ENCODE measurements at regions not wholly inside any gene's neighbourhood (a gene's known extent, or its start where the extent isn't known, plus 50 kb on each side); places are given as distances from the start of the nearest gene placed in this dataset.

DNA sequence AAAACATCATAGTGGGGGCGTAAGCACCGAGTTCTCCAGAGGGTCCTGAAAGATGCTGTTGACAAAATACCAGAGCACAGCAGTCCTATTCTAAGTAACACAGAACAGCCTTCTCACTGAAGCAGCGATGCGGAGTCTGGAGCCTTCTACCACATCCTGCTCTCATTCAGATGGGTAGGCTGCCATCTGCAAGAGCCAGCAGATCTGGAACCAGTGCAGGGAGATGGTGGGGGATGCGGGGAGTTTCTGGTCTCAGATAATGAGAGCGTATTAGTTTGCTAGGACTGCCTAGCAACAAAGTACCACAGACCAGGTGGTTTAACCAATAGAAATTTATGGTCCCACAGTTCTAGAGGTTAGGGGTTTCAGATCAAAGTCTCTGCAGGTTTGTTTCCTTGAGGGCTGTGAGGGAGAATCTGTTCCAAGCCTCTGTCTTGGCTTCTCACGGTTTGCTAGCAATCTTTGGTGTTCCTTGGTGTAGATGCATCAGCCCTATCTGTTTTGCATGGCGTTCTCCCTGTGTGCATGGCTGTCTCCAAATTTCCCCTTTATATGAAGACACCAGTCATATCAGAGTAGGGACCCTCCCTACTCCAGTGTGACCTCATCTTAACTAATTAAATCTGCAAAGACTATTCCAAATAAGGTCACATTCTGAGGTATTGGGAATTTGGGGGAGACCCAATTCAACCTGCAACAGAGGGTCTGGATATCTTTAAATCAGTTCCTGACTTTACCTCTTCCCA lies 52.0 kb upstream of the STEAP1B start:
- TF ChIP-seq NPAS2 (CRISPR knock-in tag; IDR thresholded peaks at IDR 0.05; ENCODE audit: borderline replicate concordance) (no peak), CBX8 (IDR thresholded peaks at IDR 0.05) (no peak), CEBPB (IDR thresholded peaks at IDR 0.05) (no peak), ESRRA (IDR thresholded peaks at IDR 0.05; ENCODE audit: borderline replicate concordance, low read length) (no peak), NR3C1 (IDR thresholded peaks at IDR 0.05) (no peak), HOXB5 (CRISPR knock-in tag; IDR thresholded peaks at IDR 0.05) (no peak)
- TF ChIP-seq, protein P1, sequence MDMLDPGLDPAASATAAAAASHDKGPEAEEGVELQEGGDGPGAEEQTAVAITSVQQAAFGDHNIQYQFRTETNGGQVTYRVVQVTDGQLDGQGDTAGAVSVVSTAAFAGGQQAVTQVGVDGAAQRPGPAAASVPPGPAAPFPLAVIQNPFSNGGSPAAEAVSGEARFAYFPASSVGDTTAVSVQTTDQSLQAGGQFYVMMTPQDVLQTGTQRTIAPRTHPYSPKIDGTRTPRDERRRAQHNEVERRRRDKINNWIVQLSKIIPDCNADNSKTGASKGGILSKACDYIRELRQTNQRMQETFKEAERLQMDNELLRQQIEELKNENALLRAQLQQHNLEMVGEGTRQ (IDR thresholded peaks at IDR 0.05), result no peak
- TF ChIP-seq, protein P2, sequence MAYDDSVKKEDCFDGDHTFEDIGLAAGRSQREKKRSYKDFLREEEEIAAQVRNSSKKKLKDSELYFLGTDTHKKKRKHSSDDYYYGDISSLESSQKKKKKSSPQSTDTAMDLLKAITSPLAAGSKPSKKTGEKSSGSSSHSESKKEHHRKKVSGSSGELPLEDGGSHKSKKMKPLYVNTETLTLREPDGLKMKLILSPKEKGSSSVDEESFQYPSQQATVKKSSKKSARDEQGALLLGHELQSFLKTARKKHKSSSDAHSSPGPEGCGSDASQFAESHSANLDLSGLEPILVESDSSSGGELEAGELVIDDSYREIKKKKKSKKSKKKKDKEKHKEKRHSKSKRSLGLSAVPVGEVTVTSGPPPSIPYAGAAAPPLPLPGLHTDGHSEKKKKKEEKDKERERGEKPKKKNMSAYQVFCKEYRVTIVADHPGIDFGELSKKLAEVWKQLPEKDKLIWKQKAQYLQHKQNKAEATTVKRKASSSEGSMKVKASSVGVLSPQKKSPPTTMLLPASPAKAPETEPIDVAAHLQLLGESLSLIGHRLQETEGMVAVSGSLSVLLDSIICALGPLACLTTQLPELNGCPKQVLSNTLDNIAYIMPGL (CRISPR knock-in tag; IDR thresholded peaks at IDR 0.05; ENCODE audit: borderline replicate concordance), result no peak
- TF ChIP-seq, protein P3, sequence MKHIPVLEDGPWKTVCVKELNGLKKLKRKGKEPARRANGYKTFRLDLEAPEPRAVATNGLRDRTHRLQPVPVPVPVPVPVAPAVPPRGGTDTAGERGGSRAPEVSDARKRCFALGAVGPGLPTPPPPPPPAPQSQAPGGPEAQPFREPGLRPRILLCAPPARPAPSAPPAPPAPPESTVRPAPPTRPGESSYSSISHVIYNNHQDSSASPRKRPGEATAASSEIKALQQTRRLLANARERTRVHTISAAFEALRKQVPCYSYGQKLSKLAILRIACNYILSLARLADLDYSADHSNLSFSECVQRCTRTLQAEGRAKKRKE (CRISPR knock-in tag; IDR thresholded peaks at IDR 0.05; ENCODE audit: low read depth), result no peak
- H3K4me3 ChIP-seq, result no peak overlapping the region
- no peak for ATAC-seq
- POLR2A ChIA-PET, result no interaction called here
- CTCF ChIA-PET, result interaction anchor here (4.6 kb wide), 1 partner anchor 503 kb away, joined by 34 read pairs; no protein-coding TSS in a partner anchor
- 0 out of 3 replicates have a peak, but pooled peaks cover 2% of the 10 kb centered on the region for H3K4me1 ChIP-seq
- WGBS (ENCODE audit: missing lambda C conversion rate), result 52% methylated on average over 8 of the region's 8 CpGs
- no peak overlapping the region for H3K27ac ChIP-seq
- no peaks in the 10 kb centered on the region for H3K9me3 ChIP-seq
- H3K4me2 ChIP-seq, result no peak overlapping the region
- DNase-seq (ENCODE audit: low read depth in 1 of 2, low spot score in 1 of 2), result no peak
- no peak for FAIRE-seq

DNA sequence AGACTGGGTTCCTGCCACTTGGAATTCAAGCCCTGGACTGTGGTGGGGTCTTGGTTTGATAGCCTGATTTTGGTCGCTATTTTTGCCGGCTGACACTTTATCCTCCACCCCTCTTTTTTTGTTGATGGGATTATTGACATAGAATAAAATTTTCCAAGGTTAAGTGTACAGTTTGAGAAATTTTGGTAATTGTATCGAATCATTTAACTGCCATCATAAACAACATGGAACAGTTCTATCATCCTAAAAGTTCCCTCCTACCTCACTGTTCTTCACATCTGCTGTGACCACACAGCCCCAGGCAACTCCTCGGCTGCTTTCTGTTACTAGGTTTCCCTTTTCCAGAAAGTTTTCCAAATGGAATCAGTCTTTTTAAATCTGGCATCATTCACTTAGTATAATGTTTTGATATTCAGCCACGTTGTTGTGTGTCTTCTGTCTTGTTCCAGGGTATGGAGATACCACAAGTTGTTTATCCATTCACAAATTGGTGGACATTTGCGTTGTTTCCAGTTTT lies 50.6 kb upstream of the STEAP1B start:
- no peak overlapping the region for H3K4me3 ChIP-seq
- no peak overlapping the region for H3K27ac ChIP-seq
- FAIRE-seq (no peak), DNase-seq (ENCODE audit: low read depth in 1 of 2, low spot score in 1 of 2) (no peak), ATAC-seq (no peak)
- peak overlapping the region; percentile 54 for H3K4me2 ChIP-seq
- H3K9me3 ChIP-seq, result no peaks in the 10 kb centered on the region
- H3K4me1 ChIP-seq, result 0 out of 3 replicates have a peak, but pooled peaks cover 2% of the 10 kb centered on the region
- WGBS (ENCODE audit: missing lambda C conversion rate), result 42% methylated on average over 6 of the region's 6 CpGs
- ChIA-PET POLR2A (no interaction called here), CTCF (interaction anchor here (0.6 to 1.0 kb wide), 2 partner anchors 9 to 1162 kb away, joined by 3 read pairs; no protein-coding TSS in a partner anchor)
- TF ChIP-seq RCOR1 (IDR thresholded peaks at IDR 0.05; ENCODE audit: low read depth, low read length) (no peak), SMC3 (IDR thresholded peaks at IDR 0.05) (0 out of 3 replicates have a peak, but pooled peaks have one; percentile 2), JUNB (IDR thresholded peaks at IDR 0.05) (no peak)
- TF ChIP-seq, protein P4, sequence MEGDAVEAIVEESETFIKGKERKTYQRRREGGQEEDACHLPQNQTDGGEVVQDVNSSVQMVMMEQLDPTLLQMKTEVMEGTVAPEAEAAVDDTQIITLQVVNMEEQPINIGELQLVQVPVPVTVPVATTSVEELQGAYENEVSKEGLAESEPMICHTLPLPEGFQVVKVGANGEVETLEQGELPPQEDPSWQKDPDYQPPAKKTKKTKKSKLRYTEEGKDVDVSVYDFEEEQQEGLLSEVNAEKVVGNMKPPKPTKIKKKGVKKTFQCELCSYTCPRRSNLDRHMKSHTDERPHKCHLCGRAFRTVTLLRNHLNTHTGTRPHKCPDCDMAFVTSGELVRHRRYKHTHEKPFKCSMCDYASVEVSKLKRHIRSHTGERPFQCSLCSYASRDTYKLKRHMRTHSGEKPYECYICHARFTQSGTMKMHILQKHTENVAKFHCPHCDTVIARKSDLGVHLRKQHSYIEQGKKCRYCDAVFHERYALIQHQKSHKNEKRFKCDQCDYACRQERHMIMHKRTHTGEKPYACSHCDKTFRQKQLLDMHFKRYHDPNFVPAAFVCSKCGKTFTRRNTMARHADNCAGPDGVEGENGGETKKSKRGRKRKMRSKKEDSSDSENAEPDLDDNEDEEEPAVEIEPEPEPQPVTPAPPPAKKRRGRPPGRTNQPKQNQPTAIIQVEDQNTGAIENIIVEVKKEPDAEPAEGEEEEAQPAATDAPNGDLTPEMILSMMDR (IDR thresholded peaks at IDR 0.05), result peak; percentile 3; the same call in 2 of the 3 replicates

DNA sequence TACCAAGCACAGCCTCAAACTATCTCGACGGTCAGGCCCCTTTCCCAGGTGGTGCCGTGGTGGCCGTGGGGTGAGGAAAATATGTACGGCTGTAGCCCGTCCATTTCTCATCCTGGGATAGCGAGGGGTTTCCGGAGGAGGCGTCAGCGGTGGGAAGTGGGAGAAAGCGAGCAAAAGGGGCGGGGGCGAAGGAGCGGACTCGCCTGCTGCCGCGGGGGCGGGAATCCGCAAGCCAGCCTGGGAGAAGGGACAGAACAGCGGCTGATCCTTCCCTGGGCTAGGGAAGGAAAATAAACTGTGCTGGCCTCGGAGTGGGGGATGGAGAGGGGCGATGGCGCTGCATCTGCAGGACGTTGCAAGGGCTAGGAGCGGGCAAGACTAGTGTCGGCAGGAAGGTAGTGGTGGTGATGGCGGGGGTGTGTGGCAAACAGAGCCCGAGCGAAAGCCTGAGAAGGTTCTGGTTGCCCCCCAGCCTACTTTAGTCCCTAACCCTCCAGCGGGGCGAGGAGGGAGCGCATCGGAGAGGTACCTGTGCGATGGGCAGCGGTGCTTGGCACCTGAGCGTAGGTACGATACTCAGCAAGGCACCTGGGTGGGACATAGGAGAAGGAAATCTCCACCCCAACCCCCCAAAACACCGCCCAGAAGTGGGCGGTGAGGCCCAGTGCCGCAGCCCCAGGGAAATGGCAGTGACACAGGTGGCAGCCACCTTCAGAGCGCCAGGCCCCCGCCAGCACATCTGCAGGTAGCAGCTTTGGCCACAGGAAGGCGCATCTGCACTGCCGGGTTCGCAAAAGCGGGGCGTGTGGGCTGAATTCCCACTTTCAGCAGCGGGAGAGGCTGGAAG lies 49.9 kb upstream of the STEAP1B start:
- ChIA-PET CTCF (interaction anchor here (0.6 to 1.0 kb wide), 2 partner anchors 10 to 1162 kb away, joined by 3 read pairs; no protein-coding TSS in a partner anchor), POLR2A (no interaction called here)
- ATAC-seq (peak; percentile 73 to 89), DNase-seq (ENCODE audit: low read depth in 1 of 2, low spot score in 1 of 2) (peak in 1 of 2 experiments; percentile 39), FAIRE-seq (no peak)
- H3K4me2 ChIP-seq, result peak overlapping the region; percentile 54
- H3K9me3 ChIP-seq, result no peaks in the 10 kb centered on the region
- 58% methylated on average over 43 of the region's 48 CpGs for WGBS (ENCODE audit: missing lambda C conversion rate)
- peak; percentile 65 to 74 for TF ChIP-seq RAD21 (conservative IDR thresholded peaks at IDR 0.05 in 1 of 2, IDR thresholded peaks at IDR 0.05 in 1 of 2)
- TF ChIP-seq MAFK (IDR thresholded peaks at IDR 0.05; ENCODE audit: partially characterized antibody), result no peak
- TF ChIP-seq, protein P5, sequence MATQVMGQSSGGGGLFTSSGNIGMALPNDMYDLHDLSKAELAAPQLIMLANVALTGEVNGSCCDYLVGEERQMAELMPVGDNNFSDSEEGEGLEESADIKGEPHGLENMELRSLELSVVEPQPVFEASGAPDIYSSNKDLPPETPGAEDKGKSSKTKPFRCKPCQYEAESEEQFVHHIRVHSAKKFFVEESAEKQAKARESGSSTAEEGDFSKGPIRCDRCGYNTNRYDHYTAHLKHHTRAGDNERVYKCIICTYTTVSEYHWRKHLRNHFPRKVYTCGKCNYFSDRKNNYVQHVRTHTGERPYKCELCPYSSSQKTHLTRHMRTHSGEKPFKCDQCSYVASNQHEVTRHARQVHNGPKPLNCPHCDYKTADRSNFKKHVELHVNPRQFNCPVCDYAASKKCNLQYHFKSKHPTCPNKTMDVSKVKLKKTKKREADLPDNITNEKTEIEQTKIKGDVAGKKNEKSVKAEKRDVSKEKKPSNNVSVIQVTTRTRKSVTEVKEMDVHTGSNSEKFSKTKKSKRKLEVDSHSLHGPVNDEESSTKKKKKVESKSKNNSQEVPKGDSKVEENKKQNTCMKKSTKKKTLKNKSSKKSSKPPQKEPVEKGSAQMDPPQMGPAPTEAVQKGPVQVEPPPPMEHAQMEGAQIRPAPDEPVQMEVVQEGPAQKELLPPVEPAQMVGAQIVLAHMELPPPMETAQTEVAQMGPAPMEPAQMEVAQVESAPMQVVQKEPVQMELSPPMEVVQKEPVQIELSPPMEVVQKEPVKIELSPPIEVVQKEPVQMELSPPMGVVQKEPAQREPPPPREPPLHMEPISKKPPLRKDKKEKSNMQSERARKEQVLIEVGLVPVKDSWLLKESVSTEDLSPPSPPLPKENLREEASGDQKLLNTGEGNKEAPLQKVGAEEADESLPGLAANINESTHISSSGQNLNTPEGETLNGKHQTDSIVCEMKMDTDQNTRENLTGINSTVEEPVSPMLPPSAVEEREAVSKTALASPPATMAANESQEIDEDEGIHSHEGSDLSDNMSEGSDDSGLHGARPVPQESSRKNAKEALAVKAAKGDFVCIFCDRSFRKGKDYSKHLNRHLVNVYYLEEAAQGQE (IDR thresholded peaks at IDR 0.05), result no peak
- TF ChIP-seq, protein P4 (IDR thresholded peaks at IDR 0.05), result peak; percentile 44
- TF ChIP-seq SMC3 (IDR thresholded peaks at IDR 0.05), result peak; percentile 54
- H3K27ac ChIP-seq, result no peak overlapping the region
- 0 out of 3 replicates have a peak overlapping the region, but pooled peaks have one; percentile 21 for H3K4me3 ChIP-seq
- 0 out of 3 replicates have a peak, but pooled peaks cover 2% of the 10 kb centered on the region for H3K4me1 ChIP-seq
